GM23338 (cell line): ENCODE measurements at regions not wholly inside any gene's neighbourhood (a gene's known extent, or its start where the extent isn't known, plus 50 kb on each side); places are given as distances from the start of the nearest gene placed in this dataset.

Experiments used
- ATAC-seq: fragments of 200-7000 bp; cut with Tn5 transposase; 3 replicates; pipeline ENCODE4 v1.9.1; 2020
- DNase-seq: peaks from one replicate; pipeline ENCODE4 v3.0.0-alpha.2; 2015; ENCODE audit warnings: low spot score
- H2AFZ ChIP-seq: fragments of 200-600 bp; sonication (generic); 2 replicates; pipeline ENCODE4 v1.8.0; 2016; ENCODE audit warnings: antibody characterized with exemption, mild to moderate bottlenecking, moderate library complexity
- H3F3A ChIP-seq: fragments of 200-600 bp; sonication (generic); replicated peaks from 2 replicates; pipeline ENCODE4 v1.8.0; 2017; ENCODE audit warnings: antibody characterized with exemption, mixed run types, low read depth
- H3K27ac ChIP-seq: fragments of 200-600 bp; sonication (generic); 2 replicates; pipeline ENCODE4 v1.6.1; 2016; ENCODE audit warnings: low read depth
- H3K27me3 ChIP-seq: fragments of 200-600 bp; sonication (generic); 2 replicates; pipeline ENCODE4 v1.8.0; 2016; ENCODE audit warnings: mild to moderate bottlenecking, mixed run types, moderate library complexity; ENCODE audit not compliant: insufficient read depth
- H3K36me3 ChIP-seq: fragments of 200-600 bp; sonication (generic); 2 replicates; pipeline ENCODE4 v1.8.0; 2016; ENCODE audit warnings: mild to moderate bottlenecking; ENCODE audit not compliant: insufficient read depth
- H3K4me1 ChIP-seq: fragments of 200-600 bp; sonication (generic); 2 replicates; pipeline ENCODE4 v1.8.0; 2016; ENCODE audit warnings: mild to moderate bottlenecking, moderate library complexity; ENCODE audit not compliant: insufficient read depth
- H3K4me2 ChIP-seq: fragments of 200-600 bp; sonication (generic); 2 replicates; pipeline ENCODE4 v1.7.1; 2017; ENCODE audit warnings: mixed run types
- H3K4me3 ChIP-seq: fragments of 200-600 bp; sonication (generic); 2 replicates; pipeline ENCODE4 v1.6.1; 2016; ENCODE audit warnings: mixed run types
- H3K79me2 ChIP-seq: fragments of 200-600 bp; sonication (generic); replicated peaks from 2 replicates; pipeline ENCODE4 v1.8.0; 2017; ENCODE audit warnings: mild to moderate bottlenecking; ENCODE audit not compliant: insufficient read depth
- H3K9me2 ChIP-seq: fragments of 200-600 bp; sonication (generic); 2 replicates; pipeline ENCODE4 v1.8.0; 2017; ENCODE audit not compliant: insufficient read depth
- H4K20me1 ChIP-seq: fragments of 200-600 bp; sonication (generic); replicated peaks from 2 replicates; pipeline ENCODE4 v1.8.0; 2017; ENCODE audit warnings: mild to moderate bottlenecking; ENCODE audit not compliant: insufficient read depth
- H3K27ac Mint-ChIP-seq: 2 replicates; pipeline ENCODE4 v1.8.0; 2020; ENCODE audit warnings: inconsistent platforms, mild to moderate bottlenecking, moderate library complexity, mixed read lengths
- H3K27me3 Mint-ChIP-seq: 3 replicates; pipeline ENCODE4 v1.8.0; 2022; ENCODE audit warnings: low read depth, mild to moderate bottlenecking, moderate library complexity, mixed read lengths, inconsistent platforms; ENCODE audit not compliant: insufficient read depth, poor library complexity
- H3K36me3 Mint-ChIP-seq: 3 replicates; pipeline ENCODE4 v1.8.0; 2021; ENCODE audit warnings: low read depth, mild to moderate bottlenecking, inconsistent platforms, moderate library complexity, mixed read lengths
- H3K4me1 Mint-ChIP-seq: 3 replicates; pipeline ENCODE4 v1.8.0; 2020; ENCODE audit warnings: mild to moderate bottlenecking, inconsistent platforms, mixed read lengths
- H3K4me3 Mint-ChIP-seq: 3 replicates; pipeline ENCODE4 v1.8.0; 2021; ENCODE audit warnings: moderate library complexity, mild to moderate bottlenecking, inconsistent platforms, mixed read lengths
- H3K9me3 Mint-ChIP-seq: 3 replicates; pipeline ENCODE4 v1.8.0; 2020; ENCODE audit warnings: moderate library complexity, mild to moderate bottlenecking, inconsistent platforms, mixed read lengths
- CREB1 ChIP-seq: fragments of 250-450 bp; sonication (Bioruptor Pico); IDR thresholded peaks from 2 replicates; pipeline ENCODE4 v1.5.0; 2020; ENCODE audit warnings: low read depth, mild to moderate bottlenecking, moderate library complexity
- CTCF ChIP-seq, 2 experiments: fragments of 200-600 bp in 1 of 2; sonication (generic) in 1 of 2; conservative IDR thresholded peaks; 2 replicates each; pipeline versions ENCODE4 v1.5.1 to v1.6.1; 2016 to 2017; ENCODE audit warnings: antibody characterized with exemption in 2 of 2, low read depth in 2 of 2, mild to moderate bottlenecking in 2 of 2, moderate library complexity in 1 of 2
- ETS1 ChIP-seq: IDR thresholded peaks from 2 replicates; pipeline ENCODE4 v1.6.1; 2016; ENCODE audit warnings: antibody characterized with exemption
- EZH2 ChIP-seq: fragments of 200-600 bp; sonication (generic); IDR thresholded peaks from one replicate; pipeline ENCODE4 v1.8.0; 2017; ENCODE audit warnings: antibody characterized with exemption, mild to moderate bottlenecking, low read depth; ENCODE audit not compliant: unreplicated experiment
- EZH2phosphoT487 ChIP-seq: fragments of 200-600 bp; sonication (generic); IDR thresholded peaks from one replicate; pipeline ENCODE4 v1.8.1; 2018; ENCODE audit warnings: antibody characterized with exemption; ENCODE audit not compliant: unreplicated experiment
- JUNB ChIP-seq: IDR thresholded peaks from one replicate; pipeline ENCODE4 v1.6.1; 2016; ENCODE audit warnings: antibody characterized with exemption; ENCODE audit not compliant: unreplicated experiment
- NANOG ChIP-seq: IDR thresholded peaks from 2 replicates; pipeline ENCODE4 v1.6.1; 2016; ENCODE audit warnings: antibody characterized with exemption, borderline replicate concordance
- POLR2AphosphoS5 ChIP-seq: IDR thresholded peaks from 2 replicates; pipeline ENCODE4 v1.6.1; 2016; ENCODE audit warnings: antibody characterized with exemption, low read depth
- REST ChIP-seq: IDR thresholded peaks from one replicate; pipeline ENCODE4 v1.6.1; 2018; ENCODE audit warnings: antibody characterized with exemption; ENCODE audit not compliant: unreplicated experiment
- STAT1 ChIP-seq: IDR thresholded peaks from one replicate; pipeline ENCODE4 v1.6.1; 2016; ENCODE audit warnings: antibody characterized with exemption; ENCODE audit not compliant: unreplicated experiment
- ZNF114 ChIP-seq: fragments of 250-450 bp; sonication (Bioruptor Pico); IDR thresholded peaks from 2 replicates; pipeline ENCODE4 v1.5.0; 2020; ENCODE audit warnings: mild to moderate bottlenecking, moderate library complexity
- ZNF331 ChIP-seq: fragments of 250-450 bp; sonication (Bioruptor Pico); IDR thresholded peaks from 2 replicates; pipeline ENCODE4 v1.5.0; 2020; ENCODE audit warnings: low read depth, mild to moderate bottlenecking, moderate library complexity
- ZNF462 ChIP-seq: fragments of 250-450 bp; sonication (Bioruptor Pico); IDR thresholded peaks from 2 replicates; pipeline ENCODE4 v1.5.0; 2020; ENCODE audit warnings: mild to moderate bottlenecking, moderate library complexity

- 0 out of 2 replicates have a peak, but pooled peaks cover 4% of the 10 kb centered on the region for H3K9me2 ChIP-seq
- H3F3A ChIP-seq: no peaks in the 10 kb centered on the region
- Mint-ChIP-seq H3K27ac (no peak overlapping the region), H3K9me3 (peaks cover 8% of the 10 kb centered on the region), H3K4me1 (no peaks in the 10 kb centered on the region), H3K4me3 (no peak overlapping the region), H3K27me3 (peaks cover 2% of the 10 kb centered on the region), H3K36me3 (peaks cover 4% of the 10 kb centered on the region; the same call in 1 of the 3 replicates)
- no peaks in the 10 kb centered on the region for H3K79me2 ChIP-seq
- no peak overlapping the region for H2AFZ ChIP-seq
- H3K36me3 ChIP-seq: no peaks in the 10 kb centered on the region
- no peaks in the 10 kb centered on the region for H3K4me1 ChIP-seq
- H3K27ac ChIP-seq: no peak overlapping the region
- DNase-seq: no peak
- no peak overlapping the region for H3K4me2 ChIP-seq
- H4K20me1 ChIP-seq: no peaks in the 10 kb centered on the region
- no peak overlapping the region for H3K4me3 ChIP-seq
- no peaks in the 10 kb centered on the region for H3K27me3 ChIP-seq
- no peak for ATAC-seq
- TF ChIP-seq POLR2AphosphoS5 (no peak), ZNF331 (CRISPR knock-in tag) (no peak), JUNB (no peak), ZNF462 (no peak), REST (no peak), EZH2 (no peak), ZNF114 (no peak), CREB1 (CRISPR knock-in tag) (no peak), ETS1 (no peak), NANOG (no peak), CTCF (conservative IDR thresholded peaks at IDR 0.05; ENCODE audit: low read depth in 2 of 2) (no peak), STAT1 (no peak), EZH2phosphoT487 (no peak)
These were observed 112.6 kb downstream of the IRF8 start for GRCh38 chr16:86011532-86011931.
